IPS DF 6.9 (cell line): ENCODE measurements at regions not wholly inside any gene's neighbourhood (a gene's known extent, or its start where the extent isn't known, plus 50 kb on each side); places are given as distances from the start of the nearest gene placed in this dataset.

Experiments used
- DNase-seq: peaks from one replicate; pipeline ENCODE4 v3.0.0-alpha.2; 2013; ENCODE audit warnings: low read depth, low spot score
- H3K27ac ChIP-seq: one replicate; pipeline ENCODE4 v1.5.1; 2013; ENCODE audit warnings: low read length, control low read depth
- H3K27me3 ChIP-seq: 2 replicates; pipeline ENCODE4 v1.6.1; 2013; ENCODE audit warnings: mild to moderate bottlenecking, low read length; ENCODE audit not compliant: control insufficient read depth, insufficient read depth
- H3K36me3 ChIP-seq: 2 replicates; pipeline ENCODE4 v1.6.1; 2013; ENCODE audit warnings: low read length; ENCODE audit not compliant: control insufficient read depth, insufficient read depth
- H3K4me1 ChIP-seq: 2 replicates; pipeline ENCODE4 v1.6.1; 2013; ENCODE audit warnings: low read length; ENCODE audit not compliant: control insufficient read depth, insufficient read depth
- H3K4me3 ChIP-seq: 2 replicates; pipeline ENCODE4 v1.5.1; 2013; ENCODE audit warnings: mild to moderate bottlenecking, low read length
- H3K9me3 ChIP-seq: 2 replicates; pipeline ENCODE4 v1.6.1; 2013; ENCODE audit warnings: low read length, inconsistent platforms; ENCODE audit not compliant: control insufficient read depth, insufficient read depth
- WGBS: extraction: QIAGEN DNeasy Blood & Tissue Kit; methylation state at CpG from one replicate; pipeline ENCODE4 v1.1.7; 2013; ENCODE audit warnings: mixed read lengths, missing lambda C conversion rate; ENCODE audit not compliant: insufficient read length, insufficient coverage; 5-methylcytosine and 5-hydroxymethylcytosine counted together

GRCh38 chr2:122391726-122392125 lies 636.3 kb downstream of the TSN start:
- Histone ChIP-seq H3K27ac (no peak overlapping the region), H3K27me3 (no peaks in the 10 kb centered on the region), H3K4me1 (no peaks in the 10 kb centered on the region), H3K36me3 (no peaks in the 10 kb centered on the region), H3K4me3 (no peak overlapping the region), H3K9me3 (no peaks in the 10 kb centered on the region)
- WGBS = no CpG with 5 or more reads among the region's 3 CpGs
- DNase-seq = no peak

GRCh38 chr2:122395687-122396086 lies 640.2 kb downstream of the TSN start:
- Histone ChIP-seq H3K4me3 (no peak overlapping the region), H3K27me3 (no peaks in the 10 kb centered on the region), H3K36me3 (no peaks in the 10 kb centered on the region), H3K27ac (no peak overlapping the region), H3K9me3 (no peaks in the 10 kb centered on the region), H3K4me1 (no peaks in the 10 kb centered on the region)
- DNase-seq = no peak
- no CpG with 5 or more reads among the region's 6 CpGs for WGBS

GRCh38 chr2:122411231-122411630 lies 655.8 kb downstream of the TSN start:
- no peak overlapping the region for H3K27ac ChIP-seq
- H3K4me3 ChIP-seq = no peak overlapping the region
- no peaks in the 10 kb centered on the region for H3K27me3 ChIP-seq
- H3K36me3 ChIP-seq = no peaks in the 10 kb centered on the region
- no peaks in the 10 kb centered on the region for H3K4me1 ChIP-seq
- WGBS = no CpG with 5 or more reads among the region's 5 CpGs
- no peak for DNase-seq
- H3K9me3 ChIP-seq = no peaks in the 10 kb centered on the region

DNA sequence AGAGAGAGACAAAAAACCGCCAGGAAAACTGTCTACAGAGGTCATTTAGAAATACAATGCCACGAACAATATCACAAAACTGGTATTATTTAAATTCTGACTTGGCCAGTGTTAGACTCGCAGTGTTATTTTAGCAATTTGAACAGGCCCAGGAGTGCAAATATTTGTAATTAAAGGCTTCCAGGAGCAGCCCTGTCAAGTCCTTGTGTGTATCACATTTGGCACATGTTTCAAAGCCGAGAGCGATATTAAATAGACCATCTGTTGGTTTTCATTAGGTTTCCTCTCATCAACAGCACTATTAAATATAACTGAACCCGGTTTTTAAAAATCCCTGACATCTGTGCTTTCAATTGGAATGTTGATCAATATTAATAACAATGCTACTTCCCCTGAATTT lies 656.9 kb downstream of the TSN start:
- no peaks in the 10 kb centered on the region for H3K27me3 ChIP-seq
- no peaks in the 10 kb centered on the region for H3K4me1 ChIP-seq
- H3K27ac ChIP-seq = no peak overlapping the region
- DNase-seq = no peak
- WGBS = no CpG with 5 or more reads among the region's 6 CpGs
- no peaks in the 10 kb centered on the region for H3K36me3 ChIP-seq
- H3K4me3 ChIP-seq = no peak overlapping the region
- no peaks in the 10 kb centered on the region for H3K9me3 ChIP-seq

DNA sequence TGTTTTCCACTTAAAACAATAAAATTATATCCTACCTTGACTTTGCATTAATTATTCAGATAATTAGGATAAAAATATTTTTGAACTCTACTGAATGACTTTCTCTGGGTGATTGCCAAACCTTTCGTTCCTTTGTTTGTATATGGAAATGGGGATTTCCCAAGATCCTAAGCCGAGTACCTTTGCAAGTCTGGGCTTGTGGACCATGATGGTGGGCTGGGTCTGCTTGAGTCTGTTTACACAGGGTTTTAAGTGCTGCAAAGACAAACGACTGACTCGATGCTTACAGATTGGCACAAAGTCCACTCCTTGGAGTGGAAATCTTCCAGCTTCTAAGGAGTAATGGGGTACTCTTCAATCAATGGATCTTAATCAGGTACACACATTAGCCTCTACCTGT lies 659.5 kb downstream of the TSN start:
- no peaks in the 10 kb centered on the region for H3K36me3 ChIP-seq
- no peak overlapping the region for H3K4me3 ChIP-seq
- DNase-seq = no peak
- no peak overlapping the region for H3K27ac ChIP-seq
- WGBS = no CpG with 5 or more reads among the region's 4 CpGs
- no peaks in the 10 kb centered on the region for H3K27me3 ChIP-seq
- no peaks in the 10 kb centered on the region for H3K4me1 ChIP-seq
- no peaks in the 10 kb centered on the region for H3K9me3 ChIP-seq

GRCh38 chr2:122417114-122417513 lies 661.7 kb downstream of the TSN start:
- Histone ChIP-seq H3K4me1 (no peaks in the 10 kb centered on the region), H3K27ac (no peak overlapping the region), H3K36me3 (no peaks in the 10 kb centered on the region), H3K9me3 (no peaks in the 10 kb centered on the region), H3K4me3 (no peak overlapping the region), H3K27me3 (no peaks in the 10 kb centered on the region)
- no peak for DNase-seq
- no CpG with 5 or more reads among the region's 1 CpG for whole genome bisulfite sequencing

GRCh38 chr2:122421775-122422174 lies 666.3 kb downstream of the TSN start:
- Histone ChIP-seq H3K4me1 (no peaks in the 10 kb centered on the region), H3K36me3 (no peaks in the 10 kb centered on the region), H3K27me3 (no peaks in the 10 kb centered on the region), H3K9me3 (no peaks in the 10 kb centered on the region), H3K27ac (no peak overlapping the region), H3K4me3 (no peak overlapping the region)
- DNase-seq = no peak

DNA sequence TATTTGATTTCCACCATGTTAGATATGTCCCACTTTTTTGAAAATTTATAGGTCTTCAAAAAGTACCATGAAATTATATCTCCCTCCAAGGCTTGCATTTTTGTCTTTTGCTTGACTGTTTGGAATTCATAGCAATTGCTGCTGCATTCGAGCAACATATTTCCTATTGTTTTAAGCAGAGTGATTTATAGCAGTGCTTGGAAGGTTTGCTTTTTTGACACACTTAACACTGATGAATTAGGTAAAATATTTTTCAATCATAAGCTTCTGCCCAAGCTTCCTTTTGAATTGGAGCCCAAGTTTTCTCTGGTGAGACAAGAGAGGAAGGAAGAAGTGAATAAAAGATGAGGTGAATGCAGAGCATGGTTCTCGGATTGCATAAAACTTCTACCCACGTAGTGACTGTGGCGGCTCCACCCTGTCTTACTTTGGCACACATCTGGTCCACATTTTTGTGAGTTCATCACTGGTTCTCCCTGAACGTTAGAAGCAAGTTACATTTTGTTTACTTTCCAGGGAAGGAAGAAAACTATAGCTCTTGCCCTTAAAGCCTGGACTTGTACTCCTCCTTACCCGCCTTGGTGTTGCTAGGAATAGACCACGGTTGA lies 667.0 kb downstream of the TSN start:
- no peaks in the 10 kb centered on the region for H3K9me3 ChIP-seq
- DNase-seq = no peak
- WGBS = no CpG with 5 or more reads among the region's 7 CpGs
- H3K27ac ChIP-seq = no peak overlapping the region
- no peaks in the 10 kb centered on the region for H3K36me3 ChIP-seq
- no peak overlapping the region for H3K4me3 ChIP-seq
- no peaks in the 10 kb centered on the region for H3K4me1 ChIP-seq
- no peaks in the 10 kb centered on the region for H3K27me3 ChIP-seq

- H3K4me3 ChIP-seq = no peak overlapping the region
- no peak overlapping the region for H3K27ac ChIP-seq
- WGBS = no CpG with 5 or more reads among the region's 4 CpGs
These were observed 668.5 kb downstream of the TSN start for GRCh38 chr2:122423934-122424333.

GRCh38 chr2:122433123-122433754 lies 677.8 kb downstream of the TSN start:
- no peaks in the 10 kb centered on the region for H3K4me1 ChIP-seq
- no peak overlapping the region for H3K27ac ChIP-seq
- WGBS = no CpG with 5 or more reads among the region's 8 CpGs
- H3K4me3 ChIP-seq = no peak overlapping the region
- H3K9me3 ChIP-seq = no peaks in the 10 kb centered on the region
- no peaks in the 10 kb centered on the region for H3K36me3 ChIP-seq
- H3K27me3 ChIP-seq = no peaks in the 10 kb centered on the region
- DNase-seq = no peak

More at GRCh38 chr2:122423934-122424333, 668.5 kb downstream of the TSN start:
- Histone ChIP-seq H3K9me3 (no peaks in the 10 kb centered on the region), H3K4me1 (no peaks in the 10 kb centered on the region), H3K36me3 (no peaks in the 10 kb centered on the region), H3K27me3 (no peaks in the 10 kb centered on the region)
- DNase-seq = no peak

GRCh38 chr2:122445003-122445402 lies 689.6 kb downstream of the TSN start:
- DNase-seq = no peak
- H3K36me3 ChIP-seq = no peaks in the 10 kb centered on the region
- H3K27me3 ChIP-seq = no peaks in the 10 kb centered on the region
- no peak overlapping the region for H3K27ac ChIP-seq
- no peak overlapping the region for H3K4me3 ChIP-seq
- no CpG with 5 or more reads among the region's 1 CpG for WGBS
- no peaks in the 10 kb centered on the region for H3K4me1 ChIP-seq
- no peaks in the 10 kb centered on the region for H3K9me3 ChIP-seq
